GM23338 (cell line): ENCODE measurements at regions not wholly inside any gene's neighbourhood (a gene's known extent, or its start where the extent isn't known, plus 50 kb on each side); places are given as distances from the start of the nearest gene placed in this dataset.

Experiments used
- ATAC-seq: fragments of 200-7000 bp; cut with Tn5 transposase; 3 replicates; pipeline ENCODE4 v1.9.1; 2020
- DNase-seq: peaks from one replicate; pipeline ENCODE4 v3.0.0-alpha.2; 2015; ENCODE audit warnings: low spot score
- H2AFZ ChIP-seq: fragments of 200-600 bp; sonication (generic); 2 replicates; pipeline ENCODE4 v1.8.0; 2016; ENCODE audit warnings: antibody characterized with exemption, mild to moderate bottlenecking, moderate library complexity
- H3F3A ChIP-seq: fragments of 200-600 bp; sonication (generic); replicated peaks from 2 replicates; pipeline ENCODE4 v1.8.0; 2017; ENCODE audit warnings: antibody characterized with exemption, mixed run types, low read depth
- H3K27ac ChIP-seq: fragments of 200-600 bp; sonication (generic); 2 replicates; pipeline ENCODE4 v1.6.1; 2016; ENCODE audit warnings: low read depth
- H3K27me3 ChIP-seq: fragments of 200-600 bp; sonication (generic); 2 replicates; pipeline ENCODE4 v1.8.0; 2016; ENCODE audit warnings: mild to moderate bottlenecking, mixed run types, moderate library complexity; ENCODE audit not compliant: insufficient read depth
- H3K36me3 ChIP-seq: fragments of 200-600 bp; sonication (generic); 2 replicates; pipeline ENCODE4 v1.8.0; 2016; ENCODE audit warnings: mild to moderate bottlenecking; ENCODE audit not compliant: insufficient read depth
- H3K4me1 ChIP-seq: fragments of 200-600 bp; sonication (generic); 2 replicates; pipeline ENCODE4 v1.8.0; 2016; ENCODE audit warnings: mild to moderate bottlenecking, moderate library complexity; ENCODE audit not compliant: insufficient read depth
- H3K4me2 ChIP-seq: fragments of 200-600 bp; sonication (generic); 2 replicates; pipeline ENCODE4 v1.7.1; 2017; ENCODE audit warnings: mixed run types
- H3K4me3 ChIP-seq: fragments of 200-600 bp; sonication (generic); 2 replicates; pipeline ENCODE4 v1.6.1; 2016; ENCODE audit warnings: mixed run types
- H3K79me2 ChIP-seq: fragments of 200-600 bp; sonication (generic); replicated peaks from 2 replicates; pipeline ENCODE4 v1.8.0; 2017; ENCODE audit warnings: mild to moderate bottlenecking; ENCODE audit not compliant: insufficient read depth
- H3K9me2 ChIP-seq: fragments of 200-600 bp; sonication (generic); 2 replicates; pipeline ENCODE4 v1.8.0; 2017; ENCODE audit not compliant: insufficient read depth
- H4K20me1 ChIP-seq: fragments of 200-600 bp; sonication (generic); replicated peaks from 2 replicates; pipeline ENCODE4 v1.8.0; 2017; ENCODE audit warnings: mild to moderate bottlenecking; ENCODE audit not compliant: insufficient read depth
- H3K27ac Mint-ChIP-seq: 2 replicates; pipeline ENCODE4 v1.8.0; 2020; ENCODE audit warnings: inconsistent platforms, mild to moderate bottlenecking, moderate library complexity, mixed read lengths
- H3K27me3 Mint-ChIP-seq: 3 replicates; pipeline ENCODE4 v1.8.0; 2022; ENCODE audit warnings: low read depth, mild to moderate bottlenecking, moderate library complexity, mixed read lengths, inconsistent platforms; ENCODE audit not compliant: insufficient read depth, poor library complexity
- H3K36me3 Mint-ChIP-seq: 3 replicates; pipeline ENCODE4 v1.8.0; 2021; ENCODE audit warnings: low read depth, mild to moderate bottlenecking, inconsistent platforms, moderate library complexity, mixed read lengths
- H3K4me1 Mint-ChIP-seq: 3 replicates; pipeline ENCODE4 v1.8.0; 2020; ENCODE audit warnings: mild to moderate bottlenecking, inconsistent platforms, mixed read lengths
- H3K4me3 Mint-ChIP-seq: 3 replicates; pipeline ENCODE4 v1.8.0; 2021; ENCODE audit warnings: moderate library complexity, mild to moderate bottlenecking, inconsistent platforms, mixed read lengths
- H3K9me3 Mint-ChIP-seq: 3 replicates; pipeline ENCODE4 v1.8.0; 2020; ENCODE audit warnings: moderate library complexity, mild to moderate bottlenecking, inconsistent platforms, mixed read lengths
- CREB1 ChIP-seq: fragments of 250-450 bp; sonication (Bioruptor Pico); IDR thresholded peaks from 2 replicates; pipeline ENCODE4 v1.5.0; 2020; ENCODE audit warnings: low read depth, mild to moderate bottlenecking, moderate library complexity
- EZH2 ChIP-seq: fragments of 200-600 bp; sonication (generic); IDR thresholded peaks from one replicate; pipeline ENCODE4 v1.8.0; 2017; ENCODE audit warnings: antibody characterized with exemption, mild to moderate bottlenecking, low read depth; ENCODE audit not compliant: unreplicated experiment
- EZH2phosphoT487 ChIP-seq: fragments of 200-600 bp; sonication (generic); IDR thresholded peaks from one replicate; pipeline ENCODE4 v1.8.1; 2018; ENCODE audit warnings: antibody characterized with exemption; ENCODE audit not compliant: unreplicated experiment
- JUNB ChIP-seq: IDR thresholded peaks from one replicate; pipeline ENCODE4 v1.6.1; 2016; ENCODE audit warnings: antibody characterized with exemption; ENCODE audit not compliant: unreplicated experiment
- NANOG ChIP-seq: IDR thresholded peaks from 2 replicates; pipeline ENCODE4 v1.6.1; 2016; ENCODE audit warnings: antibody characterized with exemption, borderline replicate concordance
- POLR2AphosphoS5 ChIP-seq: IDR thresholded peaks from 2 replicates; pipeline ENCODE4 v1.6.1; 2016; ENCODE audit warnings: antibody characterized with exemption, low read depth
- STAT1 ChIP-seq: IDR thresholded peaks from one replicate; pipeline ENCODE4 v1.6.1; 2016; ENCODE audit warnings: antibody characterized with exemption; ENCODE audit not compliant: unreplicated experiment
- ZNF114 ChIP-seq: fragments of 250-450 bp; sonication (Bioruptor Pico); IDR thresholded peaks from 2 replicates; pipeline ENCODE4 v1.5.0; 2020; ENCODE audit warnings: mild to moderate bottlenecking, moderate library complexity
- ZNF331 ChIP-seq: fragments of 250-450 bp; sonication (Bioruptor Pico); IDR thresholded peaks from 2 replicates; pipeline ENCODE4 v1.5.0; 2020; ENCODE audit warnings: low read depth, mild to moderate bottlenecking, moderate library complexity
- TF ChIP-seq, protein P1 (sequence below): IDR thresholded peaks from one replicate; pipeline ENCODE4 v1.6.1; 2018; ENCODE audit warnings: antibody characterized with exemption; ENCODE audit not compliant: unreplicated experiment
- TF ChIP-seq, protein P2 (sequence below), 2 experiments: fragments of 200-600 bp in 1 of 2; sonication (generic) in 1 of 2; conservative IDR thresholded peaks; 2 replicates each; pipeline versions ENCODE4 v1.5.1 to v1.6.1; 2016 to 2017; ENCODE audit warnings: antibody characterized with exemption in 2 of 2, low read depth in 2 of 2, mild to moderate bottlenecking in 2 of 2, moderate library complexity in 1 of 2
- TF ChIP-seq, protein P3 (sequence below): IDR thresholded peaks from 2 replicates; pipeline ENCODE4 v1.6.1; 2016; ENCODE audit warnings: antibody characterized with exemption
- TF ChIP-seq, protein P4 (sequence below): fragments of 250-450 bp; sonication (Bioruptor Pico); IDR thresholded peaks from 2 replicates; pipeline ENCODE4 v1.5.0; 2020; ENCODE audit warnings: mild to moderate bottlenecking, moderate library complexity

DNA sequence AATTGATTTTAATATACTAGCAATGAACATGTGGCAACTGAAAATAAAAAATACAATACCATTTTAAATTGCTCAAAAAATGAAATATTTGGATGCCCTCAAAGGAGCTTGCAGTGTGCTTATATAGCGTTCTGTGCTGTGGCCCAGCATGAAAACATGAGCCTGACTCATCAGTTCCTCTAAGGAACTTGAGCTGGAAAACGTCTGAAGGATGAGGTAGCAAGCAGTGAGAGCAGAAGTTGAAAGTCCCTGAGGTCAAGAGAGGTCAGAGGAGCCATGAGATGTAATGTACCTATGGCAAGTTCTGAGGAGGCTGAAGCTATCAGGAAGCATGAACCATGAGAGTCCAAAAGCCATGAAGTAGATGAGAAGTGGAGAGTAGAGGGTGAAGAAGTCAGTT, 59.7 kb downstream of the HMGB3 start:
- H3K36me3 Mint-ChIP-seq: no peaks in the 10 kb centered on the region; the same call in 2 of the 3 replicates
- H3K4me3 Mint-ChIP-seq: no peak overlapping the region

More for the DNA sequence above, 59.7 kb downstream of the HMGB3 start:
- no peak overlapping the region for H3K4me2 ChIP-seq
- no peak overlapping the region for H2AFZ ChIP-seq
- H3K9me3 Mint-ChIP-seq: peaks cover 5% of the 10 kb centered on the region; the same call in 1 of the 3 replicates
- H3K79me2 ChIP-seq: no peaks in the 10 kb centered on the region
- no peaks in the 10 kb centered on the region for H3F3A ChIP-seq
- H3K27me3 ChIP-seq: no peaks in the 10 kb centered on the region
- TF ChIP-seq, protein P1, sequence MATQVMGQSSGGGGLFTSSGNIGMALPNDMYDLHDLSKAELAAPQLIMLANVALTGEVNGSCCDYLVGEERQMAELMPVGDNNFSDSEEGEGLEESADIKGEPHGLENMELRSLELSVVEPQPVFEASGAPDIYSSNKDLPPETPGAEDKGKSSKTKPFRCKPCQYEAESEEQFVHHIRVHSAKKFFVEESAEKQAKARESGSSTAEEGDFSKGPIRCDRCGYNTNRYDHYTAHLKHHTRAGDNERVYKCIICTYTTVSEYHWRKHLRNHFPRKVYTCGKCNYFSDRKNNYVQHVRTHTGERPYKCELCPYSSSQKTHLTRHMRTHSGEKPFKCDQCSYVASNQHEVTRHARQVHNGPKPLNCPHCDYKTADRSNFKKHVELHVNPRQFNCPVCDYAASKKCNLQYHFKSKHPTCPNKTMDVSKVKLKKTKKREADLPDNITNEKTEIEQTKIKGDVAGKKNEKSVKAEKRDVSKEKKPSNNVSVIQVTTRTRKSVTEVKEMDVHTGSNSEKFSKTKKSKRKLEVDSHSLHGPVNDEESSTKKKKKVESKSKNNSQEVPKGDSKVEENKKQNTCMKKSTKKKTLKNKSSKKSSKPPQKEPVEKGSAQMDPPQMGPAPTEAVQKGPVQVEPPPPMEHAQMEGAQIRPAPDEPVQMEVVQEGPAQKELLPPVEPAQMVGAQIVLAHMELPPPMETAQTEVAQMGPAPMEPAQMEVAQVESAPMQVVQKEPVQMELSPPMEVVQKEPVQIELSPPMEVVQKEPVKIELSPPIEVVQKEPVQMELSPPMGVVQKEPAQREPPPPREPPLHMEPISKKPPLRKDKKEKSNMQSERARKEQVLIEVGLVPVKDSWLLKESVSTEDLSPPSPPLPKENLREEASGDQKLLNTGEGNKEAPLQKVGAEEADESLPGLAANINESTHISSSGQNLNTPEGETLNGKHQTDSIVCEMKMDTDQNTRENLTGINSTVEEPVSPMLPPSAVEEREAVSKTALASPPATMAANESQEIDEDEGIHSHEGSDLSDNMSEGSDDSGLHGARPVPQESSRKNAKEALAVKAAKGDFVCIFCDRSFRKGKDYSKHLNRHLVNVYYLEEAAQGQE: no peak
- no peak for TF ChIP-seq EZH2
- no peak for TF ChIP-seq CREB1 (CRISPR knock-in tag)
- no peak for TF ChIP-seq EZH2phosphoT487
- TF ChIP-seq, protein P2, sequence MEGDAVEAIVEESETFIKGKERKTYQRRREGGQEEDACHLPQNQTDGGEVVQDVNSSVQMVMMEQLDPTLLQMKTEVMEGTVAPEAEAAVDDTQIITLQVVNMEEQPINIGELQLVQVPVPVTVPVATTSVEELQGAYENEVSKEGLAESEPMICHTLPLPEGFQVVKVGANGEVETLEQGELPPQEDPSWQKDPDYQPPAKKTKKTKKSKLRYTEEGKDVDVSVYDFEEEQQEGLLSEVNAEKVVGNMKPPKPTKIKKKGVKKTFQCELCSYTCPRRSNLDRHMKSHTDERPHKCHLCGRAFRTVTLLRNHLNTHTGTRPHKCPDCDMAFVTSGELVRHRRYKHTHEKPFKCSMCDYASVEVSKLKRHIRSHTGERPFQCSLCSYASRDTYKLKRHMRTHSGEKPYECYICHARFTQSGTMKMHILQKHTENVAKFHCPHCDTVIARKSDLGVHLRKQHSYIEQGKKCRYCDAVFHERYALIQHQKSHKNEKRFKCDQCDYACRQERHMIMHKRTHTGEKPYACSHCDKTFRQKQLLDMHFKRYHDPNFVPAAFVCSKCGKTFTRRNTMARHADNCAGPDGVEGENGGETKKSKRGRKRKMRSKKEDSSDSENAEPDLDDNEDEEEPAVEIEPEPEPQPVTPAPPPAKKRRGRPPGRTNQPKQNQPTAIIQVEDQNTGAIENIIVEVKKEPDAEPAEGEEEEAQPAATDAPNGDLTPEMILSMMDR (conservative IDR thresholded peaks at IDR 0.05; ENCODE audit: low read depth in 2 of 2): no peak
- TF ChIP-seq NANOG: no peak
- no peak for TF ChIP-seq ZNF114 (CRISPR knock-in tag)
- TF ChIP-seq, protein P3, sequence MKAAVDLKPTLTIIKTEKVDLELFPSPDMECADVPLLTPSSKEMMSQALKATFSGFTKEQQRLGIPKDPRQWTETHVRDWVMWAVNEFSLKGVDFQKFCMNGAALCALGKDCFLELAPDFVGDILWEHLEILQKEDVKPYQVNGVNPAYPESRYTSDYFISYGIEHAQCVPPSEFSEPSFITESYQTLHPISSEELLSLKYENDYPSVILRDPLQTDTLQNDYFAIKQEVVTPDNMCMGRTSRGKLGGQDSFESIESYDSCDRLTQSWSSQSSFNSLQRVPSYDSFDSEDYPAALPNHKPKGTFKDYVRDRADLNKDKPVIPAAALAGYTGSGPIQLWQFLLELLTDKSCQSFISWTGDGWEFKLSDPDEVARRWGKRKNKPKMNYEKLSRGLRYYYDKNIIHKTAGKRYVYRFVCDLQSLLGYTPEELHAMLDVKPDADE: no peak
- TF ChIP-seq, protein P4, sequence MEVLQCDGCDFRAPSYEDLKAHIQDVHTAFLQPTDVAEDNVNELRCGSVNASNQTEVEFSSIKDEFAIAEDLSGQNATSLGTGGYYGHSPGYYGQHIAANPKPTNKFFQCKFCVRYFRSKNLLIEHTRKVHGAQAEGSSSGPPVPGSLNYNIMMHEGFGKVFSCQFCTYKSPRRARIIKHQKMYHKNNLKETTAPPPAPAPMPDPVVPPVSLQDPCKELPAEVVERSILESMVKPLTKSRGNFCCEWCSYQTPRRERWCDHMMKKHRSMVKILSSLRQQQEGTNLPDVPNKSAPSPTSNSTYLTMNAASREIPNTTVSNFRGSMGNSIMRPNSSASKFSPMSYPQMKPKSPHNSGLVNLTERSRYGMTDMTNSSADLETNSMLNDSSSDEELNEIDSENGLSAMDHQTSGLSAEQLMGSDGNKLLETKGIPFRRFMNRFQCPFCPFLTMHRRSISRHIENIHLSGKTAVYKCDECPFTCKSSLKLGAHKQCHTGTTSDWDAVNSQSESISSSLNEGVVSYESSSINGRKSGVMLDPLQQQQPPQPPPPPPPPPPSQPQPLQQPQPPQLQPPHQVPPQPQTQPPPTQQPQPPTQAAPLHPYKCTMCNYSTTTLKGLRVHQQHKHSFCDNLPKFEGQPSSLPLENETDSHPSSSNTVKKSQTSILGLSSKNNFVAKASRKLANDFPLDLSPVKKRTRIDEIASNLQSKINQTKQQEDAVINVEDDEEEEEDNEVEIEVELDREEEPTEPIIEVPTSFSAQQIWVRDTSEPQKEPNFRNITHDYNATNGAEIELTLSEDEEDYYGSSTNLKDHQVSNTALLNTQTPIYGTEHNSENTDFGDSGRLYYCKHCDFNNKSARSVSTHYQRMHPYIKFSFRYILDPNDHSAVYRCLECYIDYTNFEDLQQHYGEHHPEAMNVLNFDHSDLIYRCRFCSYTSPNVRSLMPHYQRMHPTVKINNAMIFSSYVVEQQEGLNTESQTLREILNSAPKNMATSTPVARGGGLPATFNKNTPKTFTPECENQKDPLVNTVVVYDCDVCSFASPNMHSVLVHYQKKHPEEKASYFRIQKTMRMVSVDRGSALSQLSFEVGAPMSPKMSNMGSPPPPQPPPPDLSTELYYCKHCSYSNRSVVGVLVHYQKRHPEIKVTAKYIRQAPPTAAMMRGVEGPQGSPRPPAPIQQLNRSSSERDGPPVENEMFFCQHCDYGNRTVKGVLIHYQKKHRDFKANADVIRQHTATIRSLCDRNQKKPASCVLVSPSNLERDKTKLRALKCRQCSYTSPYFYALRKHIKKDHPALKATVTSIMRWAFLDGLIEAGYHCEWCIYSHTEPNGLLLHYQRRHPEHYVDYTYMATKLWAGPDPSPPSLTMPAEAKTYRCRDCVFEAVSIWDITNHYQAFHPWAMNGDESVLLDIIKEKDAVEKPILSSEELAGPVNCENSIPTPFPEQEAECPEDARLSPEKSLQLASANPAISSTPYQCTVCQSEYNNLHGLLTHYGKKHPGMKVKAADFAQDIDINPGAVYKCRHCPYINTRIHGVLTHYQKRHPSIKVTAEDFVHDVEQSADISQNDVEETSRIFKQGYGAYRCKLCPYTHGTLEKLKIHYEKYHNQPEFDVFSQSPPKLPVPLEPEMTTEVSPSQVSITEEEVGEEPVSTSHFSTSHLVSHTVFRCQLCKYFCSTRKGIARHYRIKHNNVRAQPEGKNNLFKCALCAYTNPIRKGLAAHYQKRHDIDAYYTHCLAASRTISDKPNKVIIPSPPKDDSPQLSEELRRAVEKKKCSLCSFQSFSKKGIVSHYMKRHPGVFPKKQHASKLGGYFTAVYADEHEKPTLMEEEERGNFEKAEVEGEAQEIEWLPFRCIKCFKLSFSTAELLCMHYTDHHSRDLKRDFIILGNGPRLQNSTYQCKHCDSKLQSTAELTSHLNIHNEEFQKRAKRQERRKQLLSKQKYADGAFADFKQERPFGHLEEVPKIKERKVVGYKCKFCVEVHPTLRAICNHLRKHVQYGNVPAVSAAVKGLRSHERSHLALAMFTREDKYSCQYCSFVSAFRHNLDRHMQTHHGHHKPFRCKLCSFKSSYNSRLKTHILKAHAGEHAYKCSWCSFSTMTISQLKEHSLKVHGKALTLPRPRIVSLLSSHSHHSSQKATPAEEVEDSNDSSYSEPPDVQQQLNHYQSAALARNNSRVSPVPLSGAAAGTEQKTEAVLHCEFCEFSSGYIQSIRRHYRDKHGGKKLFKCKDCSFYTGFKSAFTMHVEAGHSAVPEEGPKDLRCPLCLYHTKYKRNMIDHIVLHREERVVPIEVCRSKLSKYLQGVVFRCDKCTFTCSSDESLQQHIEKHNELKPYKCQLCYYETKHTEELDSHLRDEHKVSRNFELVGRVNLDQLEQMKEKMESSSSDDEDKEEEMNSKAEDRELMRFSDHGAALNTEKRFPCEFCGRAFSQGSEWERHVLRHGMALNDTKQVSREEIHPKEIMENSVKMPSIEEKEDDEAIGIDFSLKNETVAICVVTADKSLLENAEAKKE (CRISPR knock-in tag): no peak
- TF ChIP-seq ZNF331 (CRISPR knock-in tag): no peak
- TF ChIP-seq STAT1: no peak
- TF ChIP-seq POLR2AphosphoS5: no peak
- no peak for TF ChIP-seq JUNB
- H3K27me3 Mint-ChIP-seq: no peaks in the 10 kb centered on the region
- peaks cover 5% of the 10 kb centered on the region; the same call in 2 of the 3 replicates for H3K4me1 Mint-ChIP-seq
- no peaks in the 10 kb centered on the region for H3K9me2 ChIP-seq
- no peak overlapping the region for H3K4me3 ChIP-seq
- no peaks in the 10 kb centered on the region for H3K36me3 ChIP-seq
- H3K27ac Mint-ChIP-seq: no peak overlapping the region
- DNase-seq (no peak), ATAC-seq (no peak)
- H4K20me1 ChIP-seq: no peaks in the 10 kb centered on the region
- H3K27ac ChIP-seq: no peak overlapping the region
- no peaks in the 10 kb centered on the region for H3K4me1 ChIP-seq
